SK-N-SH treated with all-trans-retinoic acid at 6 μM for 48 hours (cell line): ENCODE measurements at regions not wholly inside any gene's neighbourhood (a gene's known extent, or its start where the extent isn't known, plus 50 kb on each side); places are given as distances from the start of the nearest gene placed in this dataset.

Experiments
- ARNTL ChIP-seq: fragments of 450-650 bp; formaldehyde crosslinking; IDR thresholded peaks from 2 replicates; pipeline ENCODE4 v1.5.0; 2020; ENCODE audit warnings: low read depth, mild to moderate bottlenecking, moderate library complexity, borderline replicate concordance
- CSRNP3 ChIP-seq: fragments of 250-450 bp; sonication (Bioruptor Pico); IDR thresholded peaks from 2 replicates; pipeline ENCODE4 v1.5.1; 2021; ENCODE audit warnings: mild to moderate bottlenecking, moderate library complexity
- GLIS3 ChIP-seq: fragments of 250-450 bp; sonication (Bioruptor Pico); IDR thresholded peaks from 2 replicates; pipeline ENCODE4 v1.5.0; 2020; ENCODE audit warnings: mild to moderate bottlenecking, moderate library complexity
- ISL1 ChIP-seq: fragments of 250-450 bp; sonication (Bioruptor Pico); IDR thresholded peaks from 2 replicates; pipeline ENCODE4 v2.1.2; 2022; ENCODE audit warnings: mild to moderate bottlenecking, moderate library complexity
- PATZ1 ChIP-seq: fragments of 250-450 bp; sonication (Bioruptor Pico); IDR thresholded peaks from 2 replicates; pipeline ENCODE4 v1.8.0; 2020; ENCODE audit warnings: mild to moderate bottlenecking, moderate library complexity, borderline replicate concordance
- RARB ChIP-seq: fragments of 250-450 bp; sonication (Bioruptor Pico); IDR thresholded peaks from 2 replicates; pipeline ENCODE4 v1.8.0; 2021; ENCODE audit warnings: mild to moderate bottlenecking, moderate library complexity
- ZNF70 ChIP-seq: fragments of 450-650 bp; formaldehyde crosslinking; IDR thresholded peaks from 2 replicates; pipeline ENCODE4 v1.5.0; 2020; ENCODE audit warnings: mild to moderate bottlenecking, moderate library complexity

GRCh38 chr21:28269173-28269572 is 723.5 kb downstream of the LTN1 start:
- TF ChIP-seq ARNTL (CRISPR knock-in tag) (0 out of 2 replicates have a peak, but pooled peaks have one; percentile 30), GLIS3 (CRISPR knock-in tag) (peak; percentile 94; the same call in 1 of the 2 replicates), PATZ1 (CRISPR knock-in tag) (0 out of 2 replicates have a peak, but pooled peaks have one; percentile 56), ISL1 (CRISPR knock-in tag) (peak; percentile 97), CSRNP3 (CRISPR knock-in tag) (peak; percentile 97), ZNF70 (CRISPR knock-in tag) (0 out of 2 replicates have a peak, but pooled peaks have one; percentile 24), RARB (no peak)
